ENCODE measurements at regions not wholly inside any gene's neighbourhood (a gene's known extent, or its start where the extent isn't known, plus 50 kb on each side); places are given as distances from the start of the nearest gene placed in this dataset.

DNA sequence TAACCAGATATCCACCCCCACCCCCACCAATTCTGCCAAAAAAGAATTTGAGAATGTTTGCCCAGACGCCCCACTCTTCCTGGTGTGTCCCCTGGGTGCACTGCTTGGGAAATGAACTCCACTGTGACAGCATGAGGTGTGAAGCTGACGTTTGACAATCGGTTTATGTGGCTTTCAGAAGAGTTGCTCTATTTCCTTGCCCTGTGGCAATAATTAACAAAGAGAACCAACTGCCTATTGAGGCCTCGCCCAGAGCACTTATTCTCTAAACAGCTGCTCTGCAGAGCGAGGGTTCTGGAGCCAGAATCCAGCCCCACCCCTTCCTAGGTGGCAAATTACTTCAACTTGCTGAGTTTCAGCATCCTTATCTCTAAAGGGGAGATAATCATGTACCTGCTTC, 115.8 kb upstream of the SIX3 start:
- no peak for DNase-seq (ENCODE audit: low read depth)

DNA sequence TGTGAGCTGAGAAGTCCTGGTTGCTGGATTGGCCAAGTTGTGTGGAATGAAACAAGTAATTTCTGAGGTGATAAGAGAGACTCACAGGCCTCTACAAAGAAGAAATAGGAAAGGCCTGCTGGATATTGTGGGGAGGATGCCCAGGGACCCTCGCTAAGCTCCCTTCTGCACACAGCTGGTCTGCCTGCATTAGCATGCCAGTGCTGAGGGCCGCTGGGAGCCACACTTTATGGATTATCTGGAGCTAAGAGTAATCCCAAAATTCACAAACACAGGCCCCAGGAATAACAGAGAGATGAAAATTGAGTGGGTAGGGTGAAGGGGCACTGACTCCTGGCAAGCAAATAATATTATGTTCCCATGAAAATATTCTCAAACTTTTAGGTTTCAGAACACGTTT, 114.9 kb upstream of the SIX3 start:
- DNase-seq (ENCODE audit: low read depth): no peak

DNA sequence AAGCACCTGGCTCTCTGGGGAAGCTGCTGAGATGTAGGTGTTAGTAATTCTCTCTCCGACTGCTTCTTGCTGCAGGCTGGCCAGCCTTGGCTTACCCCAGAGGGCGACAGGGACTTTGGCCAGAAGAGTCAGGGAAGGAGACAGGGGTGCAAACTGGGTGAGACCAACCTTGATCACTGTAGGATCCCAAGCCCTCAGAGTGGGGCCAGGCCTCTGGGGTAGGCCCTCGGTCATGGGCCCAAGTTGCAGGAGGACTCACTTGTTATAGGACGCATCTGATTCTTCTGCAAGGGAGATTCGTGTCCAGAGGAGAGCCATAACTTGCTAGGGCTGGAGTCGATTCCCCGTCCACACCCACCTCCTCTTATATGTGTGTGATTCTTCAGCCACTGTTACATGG, 111.7 kb upstream of the SIX3 start:
- DNase-seq (ENCODE audit: low read depth): no peak

DNA sequence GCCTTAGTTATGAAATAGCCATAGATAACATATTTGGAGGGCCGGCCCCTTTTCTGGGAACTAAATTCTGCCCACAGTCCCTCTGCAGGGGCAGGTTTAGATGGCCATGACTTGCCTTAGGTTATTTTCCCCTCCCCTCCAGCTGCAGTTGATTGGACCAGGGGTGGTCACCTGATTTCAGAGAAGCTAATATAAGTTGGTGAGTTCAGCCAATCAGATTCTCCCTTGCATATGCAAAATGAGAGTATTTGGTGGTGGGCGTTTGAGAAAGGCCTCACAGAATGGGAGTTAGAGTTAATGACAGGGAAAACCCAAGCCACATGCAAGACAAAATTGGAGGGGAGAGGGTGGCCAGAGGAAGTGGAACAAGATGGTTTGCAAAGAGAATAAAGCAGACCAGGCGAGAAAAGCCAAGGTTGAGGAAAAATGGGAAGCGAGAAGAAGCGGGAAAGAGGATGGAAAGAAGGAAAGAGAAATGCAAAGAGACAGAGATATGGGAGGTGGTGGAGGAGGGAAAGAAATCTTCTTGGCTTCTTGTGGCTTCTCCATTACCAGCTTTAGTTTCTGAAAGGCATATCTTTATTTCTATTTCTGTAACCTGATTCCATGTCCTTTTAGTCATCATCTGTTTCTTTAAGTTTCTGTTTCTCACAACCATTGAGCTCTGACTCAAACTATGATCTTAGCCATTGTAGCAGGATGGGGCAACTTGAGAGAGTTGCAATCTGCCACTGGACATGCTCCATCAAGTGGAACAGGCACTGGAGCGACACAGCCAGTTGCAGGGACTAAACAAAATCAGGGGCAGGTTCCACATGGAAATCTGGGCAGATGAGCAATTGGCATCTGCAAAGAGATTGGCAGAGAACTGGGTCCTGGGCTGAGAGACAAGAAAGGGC, 108.1 kb upstream of the SIX3 start:
- no peak for DNase-seq (ENCODE audit: low read depth)

DNA sequence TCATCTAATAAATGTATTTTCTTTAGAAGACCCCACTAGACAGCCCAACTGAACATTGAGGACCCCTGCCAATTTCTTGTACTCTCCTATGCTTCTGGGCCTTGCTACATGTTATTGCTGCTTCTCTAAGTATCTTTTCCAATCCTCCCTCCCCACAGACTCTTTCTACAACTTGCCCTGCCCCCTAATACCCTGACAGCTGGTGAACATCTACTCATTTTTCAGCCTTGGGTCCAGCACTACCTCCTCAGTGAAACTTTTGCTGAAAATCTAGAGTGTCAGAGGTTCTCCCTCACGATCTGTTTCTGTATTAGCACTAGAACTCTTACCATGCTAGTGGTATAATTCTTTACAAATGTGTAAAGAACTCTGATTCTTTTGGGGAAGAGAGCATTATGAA, 106.8 kb upstream of the SIX3 start:
- DNase-seq (ENCODE audit: low read depth): no peak

DNA sequence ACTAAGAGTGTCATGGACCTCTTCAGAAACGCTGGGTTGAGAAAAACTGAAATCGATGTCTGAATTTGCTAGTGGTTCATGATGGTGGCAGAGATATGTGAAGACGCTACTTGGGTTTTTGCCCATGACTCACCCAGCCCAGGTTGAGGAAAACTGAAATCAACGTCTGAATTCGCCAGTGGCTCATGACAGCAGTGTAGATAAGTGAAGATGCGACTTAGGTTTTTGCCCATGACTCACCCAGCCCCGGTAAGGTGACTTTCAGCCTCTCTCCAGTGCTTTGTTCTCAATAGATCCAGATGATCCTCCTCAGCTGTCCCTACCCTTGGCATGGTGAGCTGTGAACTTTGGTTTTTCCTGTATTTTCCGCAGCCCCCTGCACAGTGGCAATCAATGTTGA, 105.3 kb upstream of the SIX3 start:
- no peak for DNase-seq (ENCODE audit: low read depth)

DNA sequence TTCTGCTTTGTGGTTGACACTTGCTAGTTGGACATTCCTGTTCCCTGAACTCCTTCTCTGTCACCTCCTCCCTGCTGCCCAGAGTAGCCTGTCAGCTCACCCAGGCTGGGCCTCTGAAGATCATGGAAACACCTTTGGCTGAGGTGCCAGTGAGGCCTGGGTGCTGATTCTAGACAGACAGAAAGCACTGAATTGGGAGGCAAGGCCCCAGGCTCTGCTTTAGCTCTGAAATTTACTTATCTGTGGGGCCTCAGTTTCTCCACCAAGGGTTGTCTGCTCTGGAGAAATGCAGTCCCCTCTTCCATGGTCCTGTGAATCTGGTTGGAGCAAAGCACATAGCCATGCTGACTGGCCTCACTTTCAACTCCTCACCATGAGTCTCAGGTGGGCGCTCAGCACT, 104.6 kb upstream of the SIX3 start:
- DNase-seq (ENCODE audit: low read depth): no peak

DNA sequence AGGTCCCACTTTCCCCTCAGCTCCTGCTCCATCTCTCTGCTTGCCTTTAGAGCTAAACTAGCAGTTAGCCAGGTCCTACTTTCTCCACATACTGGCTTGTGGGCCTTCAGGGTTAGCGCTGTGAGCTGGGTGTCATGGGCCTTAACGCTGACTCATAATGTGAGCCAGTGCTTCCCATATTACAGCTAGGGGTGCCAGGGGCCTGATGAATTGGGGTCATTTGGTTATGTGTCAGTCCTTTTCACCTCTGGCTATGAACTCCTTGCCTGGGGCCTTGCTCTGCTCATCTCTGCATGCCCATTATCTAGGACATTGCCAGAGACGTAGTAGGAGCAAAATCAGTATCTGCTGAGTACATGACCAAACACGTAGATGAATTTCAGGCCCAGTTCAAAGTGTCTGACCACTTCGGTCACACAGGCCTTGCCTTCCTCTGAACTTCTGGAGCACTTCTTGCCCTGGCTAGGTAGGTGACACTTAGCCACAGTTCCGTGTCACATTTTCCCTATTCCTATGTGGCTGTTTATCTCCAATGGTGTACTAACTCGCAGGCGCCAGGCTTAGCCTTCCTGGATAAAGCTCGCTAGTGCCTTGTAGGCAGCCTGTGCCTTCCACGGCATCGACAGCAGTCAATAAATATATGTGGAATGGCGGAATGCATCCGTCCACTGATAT, 103.2 kb upstream of the SIX3 start:
- no peak for DNase-seq (ENCODE audit: low read depth)

DNA sequence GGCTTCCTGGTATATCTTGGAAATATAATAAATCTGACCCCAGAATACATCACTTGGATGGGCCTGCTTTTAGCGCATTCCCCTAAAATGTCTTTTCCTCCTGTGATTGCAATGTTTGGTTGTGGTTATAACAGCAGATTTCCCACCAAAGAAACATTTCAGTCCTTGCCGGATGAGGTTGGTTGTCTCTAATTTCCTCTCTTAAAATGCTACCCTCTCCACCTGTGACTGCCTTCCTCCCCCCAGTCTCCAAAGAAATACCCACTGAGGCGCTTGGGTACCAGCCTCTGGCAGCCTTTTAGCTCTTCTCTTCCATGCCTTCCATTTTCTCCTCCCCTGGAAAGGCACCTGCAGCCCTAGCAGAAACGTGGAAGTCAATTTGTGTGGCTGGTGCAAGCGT, 102.1 kb upstream of the SIX3 start:
- DNase-seq (ENCODE audit: low read depth): no peak

DNA sequence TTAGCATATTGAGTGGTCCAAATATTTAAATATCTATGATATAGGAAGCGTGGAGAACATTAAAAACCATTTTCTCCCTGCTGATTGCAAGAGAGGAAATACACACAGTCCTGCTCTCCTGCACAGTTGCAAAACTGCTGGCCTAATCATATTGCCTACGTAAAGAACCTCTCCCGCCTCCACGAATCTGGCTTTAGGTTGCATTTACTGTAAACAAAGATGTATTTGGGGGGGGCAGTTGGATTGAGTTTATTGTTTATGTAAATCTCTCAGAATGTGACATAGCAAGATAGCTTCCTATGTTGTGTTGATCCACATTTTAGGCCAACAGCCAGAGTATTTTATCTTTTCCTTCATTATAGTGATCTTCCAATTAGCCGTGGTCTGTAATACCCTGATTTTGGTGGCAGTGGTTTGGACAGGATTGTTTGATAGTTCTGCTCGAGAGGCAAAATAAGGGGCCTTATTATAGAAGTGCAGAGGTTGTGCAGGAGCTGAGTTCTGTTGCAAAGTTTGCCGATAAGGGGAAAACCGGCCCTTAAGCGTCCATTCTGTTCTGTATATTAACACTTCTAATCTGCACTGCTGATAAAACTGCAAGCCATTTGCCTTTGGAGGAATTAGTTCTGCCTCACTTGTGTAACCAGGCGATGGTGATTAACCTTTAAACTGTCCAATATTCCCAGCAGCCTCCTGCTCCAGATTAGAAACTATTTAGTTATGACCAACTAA, 101.6 kb upstream of the SIX3 start:
- DNase-seq (ENCODE audit: low read depth): no peak

DNA sequence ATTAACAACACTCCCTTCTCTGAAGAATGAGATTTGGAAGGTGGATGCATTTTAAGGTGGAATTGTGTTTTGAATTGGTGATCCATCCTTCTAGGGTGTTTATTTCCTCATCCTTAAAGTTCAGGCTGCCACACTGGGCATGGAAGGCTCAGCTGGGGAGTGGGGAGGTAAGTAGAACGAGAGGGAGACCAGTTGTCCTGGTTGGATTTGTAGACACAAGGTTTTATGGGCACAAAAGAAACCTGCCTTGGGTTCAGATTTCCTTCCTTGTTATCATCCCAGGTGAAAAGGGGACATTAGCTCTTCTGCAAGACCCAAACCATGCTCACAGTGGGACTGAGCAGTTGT, 101.0 kb upstream of the SIX3 start:
- DNase-seq (ENCODE audit: low read depth): no peak

DNA sequence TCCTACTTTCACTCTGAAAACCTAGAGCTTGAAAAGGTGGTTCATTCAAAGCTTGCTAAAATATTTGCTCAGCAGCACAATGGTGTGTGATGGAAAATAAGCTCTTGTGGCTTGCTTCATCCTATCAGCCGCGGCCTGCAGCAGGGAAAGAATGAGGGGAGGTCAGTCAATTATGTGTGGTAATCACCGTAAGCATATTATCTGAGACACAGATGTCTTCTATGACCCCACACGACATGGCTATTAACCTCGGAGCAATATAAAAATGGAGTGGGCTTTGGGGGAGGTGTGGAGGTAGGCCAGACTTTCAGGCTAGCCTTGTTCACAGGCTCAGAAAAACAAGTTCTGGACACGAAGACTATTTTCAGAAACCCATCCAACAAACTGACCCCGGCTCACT, 98.4 kb upstream of the SIX3 start:
- DNase-seq (ENCODE audit: low read depth): no peak

DNA sequence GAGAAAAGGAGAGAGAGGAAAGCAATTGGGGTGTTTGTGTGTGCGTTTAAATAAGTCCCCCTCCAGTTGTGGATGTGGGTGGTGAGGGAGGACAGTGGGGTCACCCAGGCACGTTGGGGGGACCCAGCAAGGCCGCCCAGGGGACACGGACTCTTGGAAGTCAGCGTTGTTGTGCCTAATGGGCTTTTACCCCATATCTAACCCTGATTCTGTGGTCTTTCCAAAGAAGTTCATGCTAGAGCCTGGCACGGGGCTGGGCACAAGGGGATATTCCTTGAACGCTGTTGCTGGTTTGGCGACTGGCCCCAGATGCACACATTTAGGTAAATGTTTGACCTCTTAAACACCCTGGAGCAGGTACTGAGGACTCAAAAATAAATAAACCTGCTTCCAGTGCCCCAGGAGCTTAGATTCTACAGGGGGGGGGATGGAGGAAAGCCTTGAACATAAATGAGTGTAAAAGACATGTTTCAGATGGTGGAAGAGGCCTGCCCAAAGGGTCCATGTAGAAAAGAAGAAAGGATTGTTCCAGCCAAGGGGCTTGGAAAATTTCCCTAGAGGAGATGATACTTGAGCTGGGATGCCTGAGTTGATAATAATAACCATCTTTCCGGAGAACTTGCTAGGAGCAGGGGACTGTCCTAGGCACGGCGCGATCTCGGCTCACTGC, 97.7 kb upstream of the SIX3 start:
- no peak for DNase-seq (ENCODE audit: low read depth)

DNA sequence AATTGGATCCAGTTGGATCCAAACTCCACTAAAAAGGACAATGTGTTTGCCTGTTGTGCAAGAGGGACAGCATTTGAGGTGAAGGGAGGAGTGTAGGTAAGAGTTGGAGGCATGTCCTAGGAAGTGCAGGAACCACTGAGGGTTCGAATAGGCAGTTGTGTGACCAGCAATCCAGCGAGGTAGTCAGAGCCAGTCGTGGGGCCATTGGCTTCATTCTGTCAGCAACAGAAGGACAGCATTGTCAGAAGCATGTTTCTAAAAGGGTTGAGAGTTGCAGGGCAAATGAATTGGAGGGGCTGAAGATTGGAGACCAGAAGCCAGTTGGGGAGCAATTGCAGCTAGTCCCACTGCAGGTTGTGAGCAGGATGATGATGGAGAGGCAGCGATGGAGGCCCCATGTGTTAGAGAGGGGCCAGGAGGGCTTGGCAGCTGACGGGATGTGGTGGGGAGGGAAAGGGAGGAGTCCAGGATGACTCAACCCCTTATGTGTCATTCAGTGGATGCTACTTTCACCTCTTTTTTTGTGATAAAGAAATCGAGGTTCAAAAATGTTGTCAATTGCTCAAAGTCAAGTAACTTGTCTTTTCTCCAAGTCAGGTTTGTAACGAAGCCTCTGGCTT, 96.7 kb upstream of the SIX3 start:
- no peak for DNase-seq (ENCODE audit: low read depth)

DNA sequence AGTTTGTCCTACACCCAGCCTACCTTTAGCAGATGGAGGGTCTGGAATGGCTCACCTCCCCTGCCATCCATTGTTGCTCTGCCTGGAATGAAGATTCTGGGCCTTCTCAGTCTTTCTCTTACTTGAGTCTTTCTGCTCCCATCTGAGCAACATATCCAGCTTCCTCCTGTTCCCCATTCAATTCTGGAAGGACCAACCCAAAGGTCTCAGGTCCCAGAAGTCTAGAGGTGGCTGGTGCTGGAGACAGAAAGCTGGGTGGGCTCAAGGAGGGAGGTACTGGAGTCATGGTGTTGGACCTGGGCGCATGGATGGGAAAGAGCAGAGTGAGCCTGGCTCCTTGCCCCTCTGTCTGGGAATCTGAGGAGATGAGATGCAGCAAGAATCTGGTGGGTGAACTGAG, 93.5 kb upstream of the SIX3 start:
- DNase-seq (ENCODE audit: low read depth): no peak

DNA sequence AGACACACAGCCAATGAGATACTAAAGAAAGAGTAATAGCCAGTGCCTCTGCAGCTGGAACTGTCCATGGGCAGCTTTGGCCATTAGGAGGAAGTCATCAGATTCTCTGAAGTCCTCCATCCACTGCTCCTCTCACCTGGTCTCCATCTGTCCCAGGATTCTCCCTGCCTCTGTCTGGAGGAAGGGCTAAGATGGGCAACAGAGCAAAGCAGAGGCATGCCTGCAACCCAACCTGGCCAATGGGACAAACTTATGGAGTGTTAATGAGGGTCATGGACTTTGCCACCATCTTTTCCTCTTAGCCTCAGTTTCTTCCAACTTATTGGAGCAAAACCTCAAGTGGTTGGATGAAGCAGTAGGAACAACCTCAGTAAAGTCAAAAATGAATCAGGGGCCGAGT, 91.5 kb upstream of the SIX3 start:
- DNase-seq (ENCODE audit: low read depth): no peak

DNA sequence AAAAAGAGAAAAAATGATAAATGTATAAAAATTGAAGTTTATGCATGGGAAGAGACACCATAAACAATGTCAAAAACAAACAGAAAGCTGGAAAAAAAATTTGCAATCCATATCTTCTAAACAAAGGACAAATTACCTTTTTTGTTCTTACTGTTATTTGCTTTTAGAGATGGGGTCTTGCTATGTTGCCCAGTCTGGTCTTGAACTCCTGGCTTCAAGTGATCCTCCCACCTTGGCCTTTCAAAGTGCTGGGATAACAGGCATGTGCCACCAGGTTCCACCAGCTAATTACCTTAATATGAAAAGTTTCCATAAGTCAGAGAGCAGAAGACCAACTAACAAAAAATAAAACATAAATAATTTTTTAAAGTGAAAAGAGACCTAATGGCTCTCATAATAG, 90.0 kb upstream of the SIX3 start:
- DNase-seq (ENCODE audit: low read depth): no peak

DNA sequence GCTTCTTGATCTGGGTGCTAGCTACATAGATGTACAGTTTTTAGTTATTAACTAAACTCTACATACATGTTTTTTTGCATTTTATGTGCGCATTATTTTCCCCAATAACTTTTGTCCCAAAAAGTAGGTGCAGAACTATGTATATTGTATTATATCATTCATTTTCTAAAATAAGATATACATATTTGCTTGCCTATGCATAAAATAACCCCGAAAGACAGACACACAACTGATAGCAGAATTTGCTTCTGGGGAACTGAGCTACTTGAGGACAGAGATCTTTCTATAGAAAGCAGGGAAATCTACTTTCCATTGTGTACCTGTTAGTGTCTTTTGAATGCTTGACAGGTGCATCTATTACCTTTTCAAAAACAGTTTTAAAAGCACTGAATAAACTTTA, 88.9 kb upstream of the SIX3 start:
- no peak for DNase-seq (ENCODE audit: low read depth)

DNA sequence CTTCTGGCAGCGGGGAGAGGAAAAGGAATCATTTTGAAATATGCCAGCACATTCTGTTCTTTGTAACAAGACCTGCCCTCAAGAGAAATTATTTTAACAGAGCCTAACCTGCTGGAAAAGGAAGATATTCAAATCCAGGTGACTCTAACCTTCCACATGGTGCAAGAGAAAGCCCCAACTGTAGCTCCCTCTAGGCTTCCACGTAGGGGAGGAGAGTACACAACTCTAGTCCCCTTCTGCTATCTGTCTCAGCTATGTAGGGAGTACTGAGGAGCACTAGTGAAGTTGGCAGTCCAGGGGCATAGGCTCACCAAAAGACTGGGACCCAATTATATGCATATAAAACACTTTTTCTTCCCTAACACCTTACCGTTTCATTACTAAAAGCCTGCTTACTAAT, 82.2 kb upstream of the SIX3 start:
- DNase-seq (ENCODE audit: low read depth): no peak

DNA sequence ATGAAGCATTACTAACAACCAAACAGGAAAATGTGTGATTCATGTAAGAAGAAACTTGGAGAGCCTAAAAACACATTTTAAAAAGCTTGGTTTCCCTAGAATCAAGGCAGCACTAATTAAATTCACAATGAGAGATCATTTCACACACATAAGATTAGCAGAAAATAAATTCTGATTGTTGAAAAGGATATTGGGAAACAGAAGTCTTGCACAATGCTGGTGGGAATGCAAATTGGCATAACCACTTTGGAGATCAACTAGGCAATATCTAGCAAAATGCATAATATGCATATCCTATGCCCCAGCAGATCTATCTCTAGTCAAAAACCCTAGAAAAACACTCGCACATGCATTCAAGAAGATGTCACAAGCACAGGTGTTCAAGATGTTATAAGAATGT, 75.3 kb upstream of the SIX3 start:
- no peak for DNase-seq (ENCODE audit: low read depth)

DNA sequence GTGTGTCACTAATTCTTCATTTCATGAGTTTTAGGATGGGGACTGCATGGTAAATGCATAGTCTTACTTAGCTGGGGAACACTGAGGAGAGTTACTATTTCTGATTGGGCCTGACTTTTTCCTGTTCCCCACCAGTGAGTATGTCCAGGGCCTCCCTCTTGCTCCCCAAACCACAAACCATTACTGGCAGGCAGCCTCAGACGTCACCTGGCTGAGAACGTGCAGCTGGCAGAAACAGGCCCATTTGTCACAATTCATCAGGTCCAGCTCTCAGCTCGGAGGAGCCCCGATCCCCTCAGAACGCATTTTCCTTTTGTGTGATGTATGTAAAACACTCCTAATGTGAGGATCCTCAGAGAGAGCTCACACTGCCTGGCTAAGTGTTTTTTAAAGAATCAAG, 71.7 kb upstream of the SIX3 start:
- no peak for DNase-seq (ENCODE audit: low read depth)

DNA sequence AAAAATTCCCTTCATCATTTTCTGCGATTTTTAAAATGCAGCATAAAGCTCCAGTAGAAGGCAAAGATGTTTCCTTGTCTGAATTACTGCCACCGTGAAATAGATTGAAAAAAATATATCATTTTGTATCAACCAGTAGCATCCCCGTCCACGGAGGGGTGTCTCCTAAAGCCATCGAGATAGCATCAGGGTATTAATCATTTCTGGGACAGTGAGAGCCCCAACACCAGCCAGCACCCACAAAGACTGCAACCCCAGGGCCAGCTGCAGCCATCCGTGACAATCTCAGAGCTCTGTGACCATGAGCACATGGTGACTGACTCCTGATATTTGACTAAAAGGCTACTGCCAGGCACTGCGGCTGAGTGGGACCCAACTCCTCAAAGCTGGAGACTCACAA, 64.1 kb upstream of the SIX3 start:
- DNase-seq (ENCODE audit: low read depth): no peak
